K562 (cell line): ENCODE measurements at regions not wholly inside any gene's neighbourhood (a gene's known extent, or its start where the extent isn't known, plus 50 kb on each side); places are given as distances from the start of the nearest gene placed in this dataset.

Experiments
- ATAC-seq: fragments of 200-7000 bp; cut with Tn5 transposase; 3 replicates; pipeline ENCODE4 v1.9.1; 2020; ENCODE audit warnings: moderate library complexity
- BruUV-seq: library from RNA; stranded (reverse); fragments of 400-500 nt; replicated peaks from 2 replicates; lab custom pipeline; 2021; lab: Mats Ljungman, UMichigan
- CTCF ChIA-PET: fragments of 300-600 bp; formaldehyde crosslinking; extraction: SDS; loops from one replicate; lab custom pipeline; 2021; ENCODE audit warnings: low intra/inter-chr PET ratio; lab: Yijun Ruan, JAX
- POLR2A ChIA-PET: fragments of 300-600, 350-650 bp; sonication (Branson Sonifier 250); formaldehyde crosslinking; extraction: SDS; loops from one replicate; lab custom pipeline; 2021; ENCODE audit warnings: antibody characterized with exemption, inconsistent platforms; lab: Yijun Ruan, JAX
- DNase-seq, 4 experiments: peaks; one replicate each; pipeline versions ENCODE4 v3.0.0 to v3.0.0-alpha.2; 2011 to 2018; ENCODE audit warnings: low spot score in 3 of 4, mixed read lengths in 3 of 4; ENCODE audit errors: extremely low read depth in 1 of 4
- FAIRE-seq: peaks from 2 replicates; lab custom pipeline; 2011; peaks lifted over from hg19 to GRCh38; lab: Jason Lieb, UNC
- H2AFZ ChIP-seq: 2 replicates; pipeline ENCODE4 v1.6.0; 2011; ENCODE audit warnings: low read depth, low read length, control low read depth, inconsistent platforms
- H3K27ac ChIP-seq: fragments of 200-600 bp; 3 replicates; pipeline ENCODE4 v1.8.0; 2011; ENCODE audit warnings: low read depth, mild to moderate bottlenecking, control low read depth, inconsistent platforms, low read length, moderate library complexity, mixed read lengths; ENCODE audit errors: extremely low read depth
- H3K27me3 ChIP-seq, 2 experiments: fragments of 300-600 bp in 1 of 2; 2 replicates in 1 of 2; 3 replicates in 1 of 2; pipeline versions ENCODE4 v1.6.0 to v1.8.0; 2011; ENCODE audit warnings: inconsistent platforms in 2 of 2, low read length in 2 of 2, mild to moderate bottlenecking in 1 of 2, mixed read lengths in 1 of 2, moderate library complexity in 1 of 2; ENCODE audit not compliant: control insufficient read depth in 2 of 2, insufficient read depth in 2 of 2
- H3K36me3 ChIP-seq: fragments of 300-600 bp; 3 replicates; pipeline ENCODE4 v1.8.0; 2011; ENCODE audit warnings: mild to moderate bottlenecking, low read length, inconsistent platforms; ENCODE audit not compliant: control insufficient read depth, insufficient read depth
- H3K4me1 ChIP-seq, 2 experiments: fragments of 200-600 bp in 1 of 2; replicated peaks in 1 of 2; 2 replicates in 1 of 2; 3 replicates in 1 of 2; pipeline versions ENCODE4 v1.5.1 to v1.8.0; 2011; ENCODE audit warnings: inconsistent platforms in 2 of 2, low read length in 2 of 2, mild to moderate bottlenecking in 1 of 2, mixed read lengths in 1 of 2, moderate library complexity in 1 of 2; ENCODE audit not compliant: control insufficient read depth in 2 of 2, insufficient read depth in 2 of 2
- H3K4me2 ChIP-seq: 2 replicates; pipeline ENCODE4 v1.6.1; 2011; ENCODE audit warnings: low read length, control low read depth, inconsistent platforms, mixed read lengths; ENCODE audit not compliant: insufficient read depth
- H3K4me3 ChIP-seq: fragments of 200-600 bp; sonication (generic), shearing (Covaris generic); 2 replicates; pipeline ENCODE4 v1.5.1; 2016; ENCODE audit warnings: control low read depth, inconsistent platforms
- H3K79me2 ChIP-seq: fragments of 200-600 bp; 3 replicates; pipeline ENCODE4 v1.8.0; 2011; ENCODE audit warnings: low read length, inconsistent platforms; ENCODE audit not compliant: control insufficient read depth, insufficient read depth
- H3K9ac ChIP-seq, 2 experiments: 2 replicates each; pipeline versions ENCODE4 v1.6.0 to v1.6.1; 2011; ENCODE audit warnings: low read depth in 2 of 2, low read length in 2 of 2, control low read depth in 1 of 2, inconsistent platforms in 1 of 2, mild to moderate bottlenecking in 1 of 2, mixed read lengths in 1 of 2; ENCODE audit not compliant: insufficient read depth in 1 of 2
- H3K9me1 ChIP-seq: one replicate; pipeline ENCODE4 v1.6.0; 2011; ENCODE audit warnings: inconsistent platforms, mild to moderate bottlenecking, low read length, moderate library complexity; ENCODE audit not compliant: control insufficient read depth, insufficient read depth
- H3K9me3 ChIP-seq: replicated peaks from 2 replicates; pipeline ENCODE4 v1.5.1; 2011; ENCODE audit warnings: low read depth, low read length, inconsistent platforms; ENCODE audit not compliant: control insufficient read depth, insufficient read depth
- H4K20me1 ChIP-seq: replicated peaks from 2 replicates; pipeline ENCODE4 v1.6.1; 2011; ENCODE audit warnings: low read length, inconsistent platforms, mixed read lengths; ENCODE audit not compliant: control insufficient read depth, insufficient read depth
- GMEB1 ChIP-seq: fragments of 250-450 bp; sonication (Bioruptor Pico); IDR thresholded peaks from 2 replicates; pipeline ENCODE4 v1.4.0; 2020; ENCODE audit warnings: mild to moderate bottlenecking
- HNRNPUL1 ChIP-seq: fragments of 200-400 bp; formaldehyde crosslinking; IDR thresholded peaks from 2 replicates; pipeline ENCODE4 v1.6.1; 2017; ENCODE audit warnings: low read length
- NR1H2 ChIP-seq: sonication (generic); formaldehyde crosslinking; IDR thresholded peaks from 2 replicates; pipeline ENCODE4 v1.4.0; 2020; ENCODE audit warnings: mild to moderate bottlenecking, missing genetic modification reagents
- RBM14 ChIP-seq: fragments of 200-400 bp; formaldehyde crosslinking; IDR thresholded peaks from 2 replicates; pipeline ENCODE4 v1.6.1; 2018; ENCODE audit warnings: low read depth, mild to moderate bottlenecking, low read length, moderate library complexity, borderline replicate concordance; ENCODE audit not compliant: insufficient read depth
- RNF219 ChIP-seq: fragments of 250-450 bp; sonication (Bioruptor Pico); IDR thresholded peaks from 2 replicates; pipeline ENCODE4 v1.5.0; 2022; ENCODE audit warnings: mild to moderate bottlenecking
- SREBF2 ChIP-seq: sonication (generic); formaldehyde crosslinking; IDR thresholded peaks from 2 replicates; pipeline ENCODE4 v1.4.0; 2020; ENCODE audit warnings: mild to moderate bottlenecking, missing genetic modification reagents
- THRB ChIP-seq: fragments of 450-650 bp; formaldehyde crosslinking; conservative IDR thresholded peaks from 2 replicates; pipeline ENCODE4 v1.4.0; 2022; ENCODE audit warnings: mild to moderate bottlenecking, missing genetic modification characterization
- WGBS: fragments of 100-300 bp; shearing (Covaris generic); methylation state at CpG from one replicate; pipeline ENCODE4 v1.1.6; 2016; ENCODE audit warnings: low coverage, mixed read lengths; ENCODE audit not compliant: insufficient coverage; ENCODE audit errors: missing lambda C conversion rate; 5-methylcytosine and 5-hydroxymethylcytosine counted together
- in situ Hi-C: fragments of 300-500 bp; cut with MboI; formaldehyde crosslinking; loops from 4 replicates; pipeline ENCODE4 v1.15.0; 2018; ENCODE audit warnings: inconsistent platforms, mixed read lengths
- intact Hi-C: fragments of 100-400 bp; cut with micrococcal nuclease; formaldehyde crosslinking; loops from 2 replicates; pipeline ENCODE4 v1.14.2; 2022

- Histone ChIP-seq H4K20me1 (no peaks in the 10 kb centered on the region), H3K27ac (no peak overlapping the region), H2AFZ (no peak overlapping the region), H3K79me2 (no peaks in the 10 kb centered on the region), H3K4me2 (no peak overlapping the region), H3K9me1 (no peaks in the 10 kb centered on the region), H3K9ac (no peak overlapping the region), H3K27me3 (no peaks in the 10 kb centered on the region), H3K4me3 (no peak overlapping the region), H3K36me3 (no peaks in the 10 kb centered on the region), H3K4me1 (no peaks in the 10 kb centered on the region), H3K9me3 (no peaks in the 10 kb centered on the region)
- BruUV-seq: no TSS peak
- FAIRE-seq (no peak), DNase-seq (no peak), ATAC-seq (no peak)
- ChIA-PET CTCF (interaction anchor here (0.7 kb wide), 1 partner anchor 117 kb away, joined by 3 read pairs; no protein-coding TSS in a partner anchor), POLR2A (no interaction called here)
- in situ Hi-C loops: no loop called here
- intact Hi-C loops: no loop called here
- WGBS: 0% methylated on average over 3 of the region's 3 CpGs
- TF ChIP-seq RBM14: no peak
- TF ChIP-seq HNRNPUL1: no peak
- TF ChIP-seq THRB: no peak
- TF ChIP-seq SREBF2 (CRISPR knock-in tag): no peak
- TF ChIP-seq GMEB1 (CRISPR knock-in tag): no peak
- no peak for TF ChIP-seq NR1H2
- TF ChIP-seq RNF219 (CRISPR knock-in tag): no peak
These were observed 120.2 kb upstream of the ARRDC3 start for GRCh38 chr5:91503321-91503720.
